Epithelial cell of prostate (primary cell): ENCODE measurements at regions not wholly inside any gene's neighbourhood (a gene's known extent, or its start where the extent isn't known, plus 50 kb on each side); places are given as distances from the start of the nearest gene placed in this dataset.

Experiments used
- DNase-seq: peaks from one replicate; pipeline ENCODE4 v3.0.0-alpha.2; 2011; ENCODE audit warnings: low read depth, low spot score
- H3K27ac ChIP-seq: fragments of 450-650 bp; 2 replicates; pipeline ENCODE4 v1.5.1; 2017; ENCODE audit warnings: mild to moderate bottlenecking

DNA sequence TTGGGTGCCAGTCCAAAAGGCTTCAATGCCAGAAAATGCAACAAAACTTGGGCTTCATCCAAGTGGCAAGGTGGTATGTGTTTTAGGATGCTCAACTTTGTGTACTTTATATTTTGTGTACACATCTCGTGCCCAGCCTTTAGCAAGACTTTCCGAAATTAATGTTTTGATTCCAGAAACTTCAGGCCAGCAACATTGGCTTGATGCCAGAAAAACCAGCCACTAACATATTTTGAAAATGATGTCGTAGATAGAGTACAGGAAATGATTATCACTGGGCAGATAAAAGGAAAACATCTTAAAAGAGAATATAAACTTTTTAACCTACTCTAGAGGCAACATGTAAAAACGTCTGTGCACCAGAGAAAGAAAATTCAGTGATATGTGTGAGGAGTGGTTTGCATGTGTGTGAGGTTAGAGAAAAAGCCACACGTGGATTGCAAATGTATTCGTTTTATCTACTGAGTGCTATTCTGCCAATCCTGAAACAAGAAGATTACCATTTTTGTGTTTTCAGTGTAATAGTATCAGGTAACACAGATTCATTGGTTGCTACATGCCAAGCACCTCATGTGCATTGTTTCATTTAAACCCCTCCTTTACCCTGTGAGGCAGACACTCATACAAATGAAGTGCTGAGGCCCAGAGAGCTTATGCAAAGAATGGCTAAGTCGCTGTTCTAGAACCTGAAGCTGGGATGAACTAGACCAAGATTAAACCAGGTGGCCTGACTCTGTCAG is 264.8 kb downstream of the C1D start:
- no peak overlapping the region for H3K27ac ChIP-seq
- DNase-seq, result no peak

DNA sequence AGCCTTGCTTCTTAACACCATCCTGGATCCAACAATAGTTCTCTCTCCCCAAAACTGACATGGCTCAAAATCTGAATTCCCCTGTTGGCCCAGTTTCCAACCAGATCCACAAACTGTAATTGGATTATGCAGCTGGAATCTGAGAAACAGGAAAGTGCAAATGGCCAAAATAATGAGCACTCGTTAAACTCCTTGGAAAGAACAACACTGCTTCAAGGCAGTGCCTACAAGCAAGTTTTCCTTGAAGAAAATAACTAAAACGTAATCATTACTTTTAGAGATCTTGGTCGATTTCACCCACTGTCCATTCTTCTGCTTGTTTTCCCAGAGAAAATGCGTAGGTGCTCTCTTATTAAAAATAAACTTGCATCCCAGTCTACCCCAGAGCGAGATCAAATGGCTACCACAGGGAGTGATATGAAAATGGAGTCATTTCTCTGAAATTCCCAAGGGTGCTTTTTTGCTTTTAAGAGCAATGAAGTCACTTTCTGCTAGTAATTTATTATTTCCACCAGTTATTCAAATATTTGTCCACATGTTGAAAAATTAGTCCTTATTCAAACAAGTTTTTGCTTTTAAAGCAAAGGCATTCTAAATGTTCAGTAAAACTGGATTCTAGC is 264.2 kb downstream of the C1D start:
- no peak for DNase-seq
- H3K27ac ChIP-seq, result no peak overlapping the region

DNA sequence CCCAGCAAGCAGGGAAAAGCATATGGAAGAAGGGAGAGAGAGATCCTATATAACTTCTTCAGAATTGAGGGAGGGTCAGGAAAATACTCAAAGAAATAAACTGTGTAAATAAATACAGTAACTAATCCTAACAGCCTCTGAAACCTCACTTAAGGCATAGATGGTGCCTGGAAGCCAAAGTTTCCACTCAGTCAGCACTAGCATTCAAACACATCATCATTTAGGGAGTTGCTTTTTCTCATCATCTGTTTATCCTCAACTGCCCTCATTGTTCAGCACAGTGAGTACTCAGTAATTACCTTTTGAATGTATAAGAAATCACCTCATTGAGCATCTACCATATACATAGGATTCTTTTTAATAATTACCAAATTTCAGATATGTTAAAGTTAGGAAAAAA is 262.9 kb downstream of the C1D start:
- H3K27ac ChIP-seq, result no peak overlapping the region
- DNase-seq, result no peak

- H3K27ac ChIP-seq, result no peak overlapping the region
- DNase-seq, result no peak
These were observed 260.5 kb downstream of the C1D start for GRCh38 chr2:67802291-67802690.

DNA sequence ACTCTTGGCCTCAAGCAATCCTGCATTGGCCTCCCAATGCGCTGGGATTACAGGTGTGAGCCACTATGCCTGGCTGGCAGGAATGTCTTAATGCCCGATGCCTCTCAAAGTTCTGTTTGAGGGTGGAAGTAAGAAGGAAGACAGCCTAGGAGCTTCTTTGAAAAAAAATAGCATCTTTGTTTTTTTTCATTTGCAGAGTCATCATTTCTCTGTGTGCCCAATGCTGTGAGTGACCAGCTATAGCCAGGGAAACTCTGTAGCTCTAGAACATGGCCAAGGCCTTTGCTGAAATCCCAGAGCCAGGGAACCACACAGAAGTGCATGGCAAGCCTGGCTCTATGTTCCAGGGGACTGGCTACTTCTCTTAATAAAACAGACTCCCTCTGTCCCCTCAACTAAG is 260.0 kb downstream of the C1D start:
- H3K27ac ChIP-seq, result no peak overlapping the region
- DNase-seq, result no peak

- no peak for DNase-seq
- no peak overlapping the region for H3K27ac ChIP-seq
These were observed 256.0 kb downstream of the C1D start for GRCh38 chr2:67806816-67807215.

- no peak overlapping the region for H3K27ac ChIP-seq
- DNase-seq, result no peak
These were observed 254.7 kb downstream of the C1D start for GRCh38 chr2:67808112-67808511.

- DNase-seq, result no peak
- H3K27ac ChIP-seq, result no peak overlapping the region
These were observed 250.1 kb downstream of the C1D start for GRCh38 chr2:67812682-67813081.

DNA sequence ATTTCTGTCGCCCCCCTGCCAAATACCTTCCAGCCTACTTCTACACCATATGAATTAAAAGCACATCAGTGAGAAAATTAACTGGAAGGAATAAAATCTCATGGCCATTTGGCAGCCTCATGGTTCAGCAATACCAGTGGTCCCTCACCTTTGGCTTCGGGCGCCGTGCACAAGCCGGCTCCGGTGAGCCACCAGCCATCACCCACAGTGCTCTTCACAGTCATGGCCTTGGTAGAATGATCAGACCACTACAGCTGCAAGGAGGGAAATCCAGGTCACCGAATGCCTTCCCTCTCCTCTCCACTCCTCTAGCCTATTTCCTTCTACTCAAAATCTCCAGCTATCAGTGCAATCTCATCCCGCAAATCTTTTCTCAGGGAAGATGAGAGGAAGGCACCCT is 239.1 kb downstream of the C1D start:
- DNase-seq, result no peak
- no peak overlapping the region for H3K27ac ChIP-seq

- H3K27ac ChIP-seq, result no peak overlapping the region
- DNase-seq, result no peak
These were observed 238.6 kb downstream of the C1D start for GRCh38 chr2:67824186-67824585.

DNA sequence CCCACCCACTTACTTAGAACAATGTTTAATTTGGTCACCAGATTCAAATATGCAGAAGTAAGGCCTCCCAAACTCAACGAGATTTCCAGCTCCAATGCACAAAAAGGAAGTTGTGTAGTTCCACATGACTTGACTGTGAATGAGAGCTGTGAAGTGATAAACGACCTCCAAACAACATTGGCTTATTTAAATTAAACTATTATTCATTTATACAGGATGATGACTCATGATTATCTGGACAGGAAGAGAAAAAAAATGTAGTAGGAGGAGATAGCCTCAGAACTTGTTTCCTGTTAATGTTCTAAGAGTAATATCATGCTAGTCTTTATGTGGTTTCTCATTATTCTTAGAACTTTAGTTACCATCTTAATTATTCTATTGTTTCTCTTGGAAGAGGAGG is 237.3 kb downstream of the C1D start:
- DNase-seq, result peak; percentile 12
- H3K27ac ChIP-seq, result peak overlapping the region; percentile 63

DNA sequence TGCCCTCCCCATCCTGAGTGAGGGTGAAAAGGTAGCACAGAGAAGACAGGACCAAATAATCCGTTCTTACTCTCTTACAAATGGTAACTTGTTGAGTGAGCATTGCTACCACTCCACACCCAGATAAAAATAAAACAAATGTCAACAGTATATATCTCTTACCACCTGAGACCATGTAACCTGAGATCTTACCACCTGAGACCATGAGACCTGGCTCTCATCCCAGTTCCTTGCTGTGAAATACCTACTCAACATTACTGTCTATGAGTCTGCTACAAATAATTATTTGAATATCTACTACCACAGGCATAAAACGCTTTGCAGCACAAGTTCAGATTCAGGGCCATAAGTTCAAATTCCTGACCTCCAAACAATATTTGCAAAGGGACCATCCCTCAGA is 234.7 kb downstream of the C1D start:
- no peak overlapping the region for H3K27ac ChIP-seq
- peak; percentile 3 for DNase-seq

- H3K27ac ChIP-seq, result no peak overlapping the region
- no peak for DNase-seq
These were observed 233.3 kb downstream of the C1D start for GRCh38 chr2:67829470-67829869.

GRCh38 chr2:67833632-67834031 is 229.2 kb downstream of the C1D start:
- no peak overlapping the region for H3K27ac ChIP-seq
- no peak for DNase-seq

GRCh38 chr2:67834482-67834881 is 228.3 kb downstream of the C1D start:
- DNase-seq, result no peak

GRCh38 chr2:67835266-67835665 is 227.5 kb downstream of the C1D start:
- no peak overlapping the region for H3K27ac ChIP-seq
- no peak for DNase-seq

More at GRCh38 chr2:67834482-67834881, 228.3 kb downstream of the C1D start:
- H3K27ac ChIP-seq, result no peak overlapping the region

- DNase-seq, result no peak
- no peak overlapping the region for H3K27ac ChIP-seq
These were observed 225.9 kb downstream of the C1D start for GRCh38 chr2:67836866-67837265.

- no peak for DNase-seq
These were observed 224.6 kb downstream of the C1D start for GRCh38 chr2:67838205-67838604.

DNA sequence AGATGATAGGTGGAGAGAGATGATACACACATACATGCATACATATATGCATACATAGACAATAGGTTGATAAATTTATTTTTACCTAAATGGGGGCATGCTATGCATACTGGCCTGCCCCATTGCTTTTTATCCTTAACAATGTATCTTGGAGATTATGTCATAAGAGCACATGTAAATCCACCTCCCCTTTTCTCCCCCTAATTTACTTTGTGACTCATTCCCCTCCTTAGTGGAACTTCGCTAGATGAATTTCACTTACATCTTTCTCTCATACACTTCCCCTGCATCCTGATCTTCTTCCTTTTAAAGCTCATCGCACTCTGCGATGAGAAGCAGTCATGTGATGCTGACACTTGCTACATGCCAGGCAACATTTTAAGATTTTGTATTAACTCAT is 223.6 kb downstream of the C1D start:
- no peak overlapping the region for H3K27ac ChIP-seq
- no peak for DNase-seq

More at GRCh38 chr2:67838205-67838604, 224.6 kb downstream of the C1D start:
- H3K27ac ChIP-seq, result no peak overlapping the region

- no peak for DNase-seq
- no peak overlapping the region for H3K27ac ChIP-seq
These were observed 223.1 kb downstream of the C1D start for GRCh38 chr2:67839668-67840067.

DNA sequence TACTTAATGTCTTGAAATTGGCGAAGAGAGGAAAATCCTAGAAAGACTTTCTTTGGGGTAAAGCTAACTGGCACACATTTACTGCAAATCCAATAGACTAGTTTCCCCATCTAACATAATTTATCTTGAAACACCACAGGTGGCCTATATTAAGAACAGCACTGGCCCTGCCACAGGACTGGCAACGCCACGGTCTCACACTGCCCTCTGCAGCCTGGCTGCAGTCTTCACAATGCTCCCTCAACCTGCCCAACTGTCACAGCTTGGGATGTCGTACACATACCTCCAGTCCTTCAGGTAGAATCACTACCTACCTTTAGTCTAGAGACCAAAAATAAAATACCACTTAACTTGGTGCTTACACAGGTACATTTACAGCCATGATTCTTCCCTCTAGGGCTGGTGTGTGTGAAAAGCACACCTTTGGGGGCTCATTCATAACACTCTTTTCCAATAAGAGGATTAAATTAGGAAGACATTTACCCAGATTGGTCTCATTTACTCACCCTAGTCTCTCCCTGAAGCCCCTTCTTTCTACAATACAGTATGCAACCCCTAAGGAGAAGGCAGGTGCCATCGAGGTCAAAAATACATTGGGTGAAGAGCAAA is 222.2 kb downstream of the C1D start:
- H3K27ac ChIP-seq, result no peak overlapping the region
- peak; percentile 5 for DNase-seq

DNA sequence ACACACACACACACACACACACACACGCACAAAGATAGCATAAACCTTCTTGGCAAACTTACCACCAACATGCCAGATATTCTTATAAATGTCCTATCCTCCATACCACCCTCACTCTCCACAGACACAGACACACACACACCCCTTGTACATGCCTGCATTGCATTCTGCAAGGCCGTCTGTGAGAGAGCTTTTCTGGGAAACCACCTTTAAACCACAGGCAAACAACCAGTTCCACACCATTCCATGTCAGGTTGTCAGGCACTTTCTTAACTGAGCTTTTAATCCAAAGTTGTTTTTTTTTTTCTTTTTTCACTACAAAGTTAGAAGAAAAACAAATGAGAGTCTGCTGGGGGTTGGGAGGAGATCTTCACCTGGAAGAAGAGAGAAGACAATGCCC is 221.1 kb downstream of the C1D start:
- no peak overlapping the region for H3K27ac ChIP-seq
- DNase-seq, result peak; percentile 10
